NB4 (cell line): ENCODE measurements at regions not wholly inside any gene's neighbourhood (a gene's known extent, or its start where the extent isn't known, plus 50 kb on each side); places are given as distances from the start of the nearest gene placed in this dataset.

Experiments used
- MYC ChIP-seq: IDR thresholded peaks from 2 replicates; pipeline ENCODE4 v1.6.1; 2011; ENCODE audit warnings: low read depth, low read length
- POLR2A ChIP-seq: IDR thresholded peaks from 2 replicates; pipeline ENCODE4 v1.6.1; 2011; ENCODE audit warnings: mild to moderate bottlenecking; ENCODE audit not compliant: insufficient read length; ENCODE audit errors: extremely low read depth
- TF ChIP-seq, protein P1 (sequence below): IDR thresholded peaks from one replicate; pipeline ENCODE4 v1.5.1; 2012; ENCODE audit warnings: low read depth, low read length
- TF ChIP-seq, protein P2 (sequence below): IDR thresholded peaks from 2 replicates; pipeline ENCODE4 v1.6.1; 2011; ENCODE audit warnings: low read depth, low read length

DNA sequence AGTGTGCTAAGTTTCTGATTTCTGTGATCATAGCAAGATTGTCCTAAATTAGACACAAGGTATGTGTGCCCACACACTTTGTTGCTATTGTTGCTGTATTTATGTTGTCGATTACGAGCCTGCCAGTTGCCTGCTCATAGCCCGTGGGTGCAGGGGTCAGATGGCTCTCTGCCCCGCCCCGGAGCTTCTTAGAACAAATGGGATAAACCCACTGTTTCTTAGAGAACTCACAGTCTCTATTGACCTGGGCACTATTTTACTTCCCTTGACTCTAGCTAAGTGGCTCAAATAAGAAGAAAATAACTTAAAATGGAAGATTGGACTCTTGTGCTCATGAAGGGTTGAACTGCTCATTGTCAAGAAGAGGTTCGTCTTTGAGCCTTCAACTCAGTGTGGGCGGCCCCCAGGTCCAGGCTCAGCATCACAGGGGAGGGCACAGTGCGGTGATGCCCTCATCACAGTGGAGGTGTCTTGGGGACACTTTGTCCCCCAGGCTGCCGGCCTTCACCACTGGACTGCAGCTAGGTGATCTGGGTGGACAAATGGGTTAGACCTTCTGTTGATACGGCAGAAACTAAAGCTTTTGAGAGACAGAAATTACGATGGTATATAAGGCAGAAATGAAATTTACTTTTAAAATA lies 155.5 kb downstream of the TENT4A start:
- TF ChIP-seq, protein P1, sequence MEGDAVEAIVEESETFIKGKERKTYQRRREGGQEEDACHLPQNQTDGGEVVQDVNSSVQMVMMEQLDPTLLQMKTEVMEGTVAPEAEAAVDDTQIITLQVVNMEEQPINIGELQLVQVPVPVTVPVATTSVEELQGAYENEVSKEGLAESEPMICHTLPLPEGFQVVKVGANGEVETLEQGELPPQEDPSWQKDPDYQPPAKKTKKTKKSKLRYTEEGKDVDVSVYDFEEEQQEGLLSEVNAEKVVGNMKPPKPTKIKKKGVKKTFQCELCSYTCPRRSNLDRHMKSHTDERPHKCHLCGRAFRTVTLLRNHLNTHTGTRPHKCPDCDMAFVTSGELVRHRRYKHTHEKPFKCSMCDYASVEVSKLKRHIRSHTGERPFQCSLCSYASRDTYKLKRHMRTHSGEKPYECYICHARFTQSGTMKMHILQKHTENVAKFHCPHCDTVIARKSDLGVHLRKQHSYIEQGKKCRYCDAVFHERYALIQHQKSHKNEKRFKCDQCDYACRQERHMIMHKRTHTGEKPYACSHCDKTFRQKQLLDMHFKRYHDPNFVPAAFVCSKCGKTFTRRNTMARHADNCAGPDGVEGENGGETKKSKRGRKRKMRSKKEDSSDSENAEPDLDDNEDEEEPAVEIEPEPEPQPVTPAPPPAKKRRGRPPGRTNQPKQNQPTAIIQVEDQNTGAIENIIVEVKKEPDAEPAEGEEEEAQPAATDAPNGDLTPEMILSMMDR: no peak
- TF ChIP-seq MYC: no peak
- TF ChIP-seq, protein P2, sequence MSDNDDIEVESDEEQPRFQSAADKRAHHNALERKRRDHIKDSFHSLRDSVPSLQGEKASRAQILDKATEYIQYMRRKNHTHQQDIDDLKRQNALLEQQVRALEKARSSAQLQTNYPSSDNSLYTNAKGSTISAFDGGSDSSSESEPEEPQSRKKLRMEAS: no peak
- TF ChIP-seq POLR2A: no peak
